Liver (tissue), 3 donors: ENCODE measurements at regions not wholly inside any gene's neighbourhood (a gene's known extent, or its start where the extent isn't known, plus 50 kb on each side); places are given as distances from the start of the nearest gene placed in this dataset.

ENCODE experiments used
- EGR1 ChIP-seq, 2 donors: IDR thresholded peaks; 2 replicates each; pipeline ENCODE4 v1.6.1; 2016 to 2018; ENCODE audit warnings: antibody characterized with exemption in 2 of 2, low read depth in 2 of 2
- GABPA ChIP-seq, 2 donors: IDR thresholded peaks in 1 of 2; conservative IDR thresholded peaks in 1 of 2; 2 replicates each; pipeline ENCODE4 v1.6.1; 2016; ENCODE audit warnings: antibody characterized with exemption in 2 of 2, mild to moderate bottlenecking in 1 of 2, moderate library complexity in 1 of 2
- HNF4G ChIP-seq: IDR thresholded peaks from 2 replicates; pipeline ENCODE4 v1.6.1; 2016; ENCODE audit warnings: antibody characterized with exemption
- RAD21 ChIP-seq, 2 donors: IDR thresholded peaks; 2 replicates each; pipeline ENCODE4 v1.6.1; 2016; ENCODE audit warnings: antibody characterized with exemption in 2 of 2, mild to moderate bottlenecking in 2 of 2
- RXRA ChIP-seq, 2 donors: IDR thresholded peaks; 2 replicates each; pipeline ENCODE4 v1.6.1; 2017 to 2018; ENCODE audit warnings: antibody characterized with exemption in 2 of 2, mild to moderate bottlenecking in 1 of 2
- SP1 ChIP-seq: IDR thresholded peaks from 2 replicates; pipeline ENCODE4 v1.6.1; 2018; ENCODE audit warnings: antibody characterized with exemption, mild to moderate bottlenecking
- TAF1 ChIP-seq: conservative IDR thresholded peaks from 2 replicates; pipeline ENCODE4 v1.6.1; 2016; ENCODE audit warnings: antibody characterized with exemption, mild to moderate bottlenecking
- YY1 ChIP-seq: IDR thresholded peaks from 2 replicates; pipeline ENCODE4 v1.6.1; 2016; ENCODE audit warnings: antibody characterized with exemption, mild to moderate bottlenecking
- TF ChIP-seq, protein P1 (sequence below): fragments of 150-350 bp; IDR thresholded peaks from 2 replicates; pipeline ENCODE4 v1.5.1; 2017; ENCODE audit warnings: improper control_type of control experiment, low read depth, low read length; ENCODE audit not compliant: missing input control
- TF ChIP-seq, protein P2 (sequence below): IDR thresholded peaks from 2 replicates; pipeline ENCODE4 v1.6.1; 2016; ENCODE audit warnings: antibody characterized with exemption, mild to moderate bottlenecking
- TF ChIP-seq, protein P3 (sequence below): IDR thresholded peaks from 2 replicates; pipeline ENCODE4 v1.6.1; 2016; ENCODE audit warnings: antibody characterized with exemption
- TF ChIP-seq, protein P4 (sequence below): IDR thresholded peaks from 2 replicates; pipeline ENCODE4 v1.6.1; 2016; ENCODE audit warnings: antibody characterized with exemption
- donor health status: healthy.
- donor health status: healthy.

DNA sequence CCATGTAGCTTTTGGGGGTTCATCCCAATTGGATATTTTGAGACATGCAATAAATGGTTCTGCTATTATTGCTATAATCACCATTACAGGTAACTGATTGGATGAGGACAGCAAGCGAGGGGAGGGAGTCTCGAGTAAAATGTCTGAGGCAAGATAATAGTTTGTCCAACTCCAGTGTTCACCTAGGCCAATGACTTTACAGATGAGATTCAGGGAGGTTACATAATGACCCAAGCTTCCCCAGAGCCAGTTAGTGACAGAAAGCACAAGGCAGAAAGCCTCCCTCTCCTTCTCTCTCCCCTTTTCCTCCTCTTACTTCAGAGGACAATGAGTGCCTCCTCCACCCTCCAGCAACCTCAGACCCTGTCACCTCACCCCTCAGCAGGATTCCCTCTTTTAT, 98.4 kb upstream of the GLS start:
- TF ChIP-seq RAD21 (IDR thresholded peaks at IDR 0.05) (no peak), SP1 (no peak), RXRA (IDR thresholded peaks at IDR 0.05) (no peak), GABPA (IDR thresholded peaks at IDR 0.05 in 1 of 2, conservative IDR thresholded peaks at IDR 0.05 in 1 of 2) (no peak), EGR1 (IDR thresholded peaks at IDR 0.05; ENCODE audit: low read depth in 2 of 2) (no peak), YY1 (no peak), TAF1 (no peak), HNF4G (no peak)
- TF ChIP-seq, protein P1, sequence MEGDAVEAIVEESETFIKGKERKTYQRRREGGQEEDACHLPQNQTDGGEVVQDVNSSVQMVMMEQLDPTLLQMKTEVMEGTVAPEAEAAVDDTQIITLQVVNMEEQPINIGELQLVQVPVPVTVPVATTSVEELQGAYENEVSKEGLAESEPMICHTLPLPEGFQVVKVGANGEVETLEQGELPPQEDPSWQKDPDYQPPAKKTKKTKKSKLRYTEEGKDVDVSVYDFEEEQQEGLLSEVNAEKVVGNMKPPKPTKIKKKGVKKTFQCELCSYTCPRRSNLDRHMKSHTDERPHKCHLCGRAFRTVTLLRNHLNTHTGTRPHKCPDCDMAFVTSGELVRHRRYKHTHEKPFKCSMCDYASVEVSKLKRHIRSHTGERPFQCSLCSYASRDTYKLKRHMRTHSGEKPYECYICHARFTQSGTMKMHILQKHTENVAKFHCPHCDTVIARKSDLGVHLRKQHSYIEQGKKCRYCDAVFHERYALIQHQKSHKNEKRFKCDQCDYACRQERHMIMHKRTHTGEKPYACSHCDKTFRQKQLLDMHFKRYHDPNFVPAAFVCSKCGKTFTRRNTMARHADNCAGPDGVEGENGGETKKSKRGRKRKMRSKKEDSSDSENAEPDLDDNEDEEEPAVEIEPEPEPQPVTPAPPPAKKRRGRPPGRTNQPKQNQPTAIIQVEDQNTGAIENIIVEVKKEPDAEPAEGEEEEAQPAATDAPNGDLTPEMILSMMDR, result no peak
- TF ChIP-seq, protein P2, sequence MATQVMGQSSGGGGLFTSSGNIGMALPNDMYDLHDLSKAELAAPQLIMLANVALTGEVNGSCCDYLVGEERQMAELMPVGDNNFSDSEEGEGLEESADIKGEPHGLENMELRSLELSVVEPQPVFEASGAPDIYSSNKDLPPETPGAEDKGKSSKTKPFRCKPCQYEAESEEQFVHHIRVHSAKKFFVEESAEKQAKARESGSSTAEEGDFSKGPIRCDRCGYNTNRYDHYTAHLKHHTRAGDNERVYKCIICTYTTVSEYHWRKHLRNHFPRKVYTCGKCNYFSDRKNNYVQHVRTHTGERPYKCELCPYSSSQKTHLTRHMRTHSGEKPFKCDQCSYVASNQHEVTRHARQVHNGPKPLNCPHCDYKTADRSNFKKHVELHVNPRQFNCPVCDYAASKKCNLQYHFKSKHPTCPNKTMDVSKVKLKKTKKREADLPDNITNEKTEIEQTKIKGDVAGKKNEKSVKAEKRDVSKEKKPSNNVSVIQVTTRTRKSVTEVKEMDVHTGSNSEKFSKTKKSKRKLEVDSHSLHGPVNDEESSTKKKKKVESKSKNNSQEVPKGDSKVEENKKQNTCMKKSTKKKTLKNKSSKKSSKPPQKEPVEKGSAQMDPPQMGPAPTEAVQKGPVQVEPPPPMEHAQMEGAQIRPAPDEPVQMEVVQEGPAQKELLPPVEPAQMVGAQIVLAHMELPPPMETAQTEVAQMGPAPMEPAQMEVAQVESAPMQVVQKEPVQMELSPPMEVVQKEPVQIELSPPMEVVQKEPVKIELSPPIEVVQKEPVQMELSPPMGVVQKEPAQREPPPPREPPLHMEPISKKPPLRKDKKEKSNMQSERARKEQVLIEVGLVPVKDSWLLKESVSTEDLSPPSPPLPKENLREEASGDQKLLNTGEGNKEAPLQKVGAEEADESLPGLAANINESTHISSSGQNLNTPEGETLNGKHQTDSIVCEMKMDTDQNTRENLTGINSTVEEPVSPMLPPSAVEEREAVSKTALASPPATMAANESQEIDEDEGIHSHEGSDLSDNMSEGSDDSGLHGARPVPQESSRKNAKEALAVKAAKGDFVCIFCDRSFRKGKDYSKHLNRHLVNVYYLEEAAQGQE, result no peak
- TF ChIP-seq, protein P3, sequence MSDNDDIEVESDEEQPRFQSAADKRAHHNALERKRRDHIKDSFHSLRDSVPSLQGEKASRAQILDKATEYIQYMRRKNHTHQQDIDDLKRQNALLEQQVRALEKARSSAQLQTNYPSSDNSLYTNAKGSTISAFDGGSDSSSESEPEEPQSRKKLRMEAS, result no peak
- TF ChIP-seq, protein P4, sequence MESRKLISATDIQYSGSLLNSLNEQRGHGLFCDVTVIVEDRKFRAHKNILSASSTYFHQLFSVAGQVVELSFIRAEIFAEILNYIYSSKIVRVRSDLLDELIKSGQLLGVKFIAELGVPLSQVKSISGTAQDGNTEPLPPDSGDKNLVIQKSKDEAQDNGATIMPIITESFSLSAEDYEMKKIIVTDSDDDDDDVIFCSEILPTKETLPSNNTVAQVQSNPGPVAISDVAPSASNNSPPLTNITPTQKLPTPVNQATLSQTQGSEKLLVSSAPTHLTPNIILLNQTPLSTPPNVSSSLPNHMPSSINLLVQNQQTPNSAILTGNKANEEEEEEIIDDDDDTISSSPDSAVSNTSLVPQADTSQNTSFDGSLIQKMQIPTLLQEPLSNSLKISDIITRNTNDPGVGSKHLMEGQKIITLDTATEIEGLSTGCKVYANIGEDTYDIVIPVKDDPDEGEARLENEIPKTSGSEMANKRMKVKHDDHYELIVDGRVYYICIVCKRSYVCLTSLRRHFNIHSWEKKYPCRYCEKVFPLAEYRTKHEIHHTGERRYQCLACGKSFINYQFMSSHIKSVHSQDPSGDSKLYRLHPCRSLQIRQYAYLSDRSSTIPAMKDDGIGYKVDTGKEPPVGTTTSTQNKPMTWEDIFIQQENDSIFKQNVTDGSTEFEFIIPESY, result no peak
